NT2/D1 (cell line): ENCODE measurements at regions not wholly inside any gene's neighbourhood (a gene's known extent, or its start where the extent isn't known, plus 50 kb on each side); places are given as distances from the start of the nearest gene placed in this dataset.
A peak's percentile ranks its signal among the peaks of the same experiment; 100 is the strongest.

Experiments used
- DNase-seq: peaks from one replicate; pipeline ENCODE4 v3.0.0-alpha.2; 2011; ENCODE audit warnings: low read depth, low spot score
- H3K27me3 ChIP-seq: 2 replicates; pipeline ENCODE4 v1.6.0; 2011; ENCODE audit warnings: mild to moderate bottlenecking; ENCODE audit not compliant: insufficient read length, insufficient read depth
- H3K36me3 ChIP-seq: 2 replicates; pipeline ENCODE4 v1.6.1; 2011; ENCODE audit warnings: mild to moderate bottlenecking, low read length, mixed read lengths; ENCODE audit not compliant: insufficient read depth, insufficient read length
- H3K4me1 ChIP-seq: 2 replicates; pipeline ENCODE4 v1.5.1; 2011; ENCODE audit not compliant: insufficient read depth, insufficient read length
- H3K4me3 ChIP-seq: 2 replicates; pipeline ENCODE4 v1.5.1; 2011; ENCODE audit warnings: low read depth; ENCODE audit not compliant: insufficient read length
- H3K9ac ChIP-seq: 2 replicates; pipeline ENCODE4 v1.6.0; 2011; ENCODE audit warnings: low read depth; ENCODE audit not compliant: insufficient read length
- H3K9me3 ChIP-seq: 2 replicates; pipeline ENCODE4 v1.5.1; 2011; ENCODE audit warnings: mild to moderate bottlenecking, low read length; ENCODE audit not compliant: insufficient read depth
- SUZ12 ChIP-seq: IDR thresholded peaks from 2 replicates; pipeline ENCODE4 v1.6.1; 2011; ENCODE audit not compliant: insufficient read length, insufficient read depth; ENCODE audit errors: extremely low read depth
- YY1 ChIP-seq: IDR thresholded peaks from 2 replicates; pipeline ENCODE4 v1.6.1; 2011; ENCODE audit not compliant: insufficient read length, insufficient read depth
- ZNF274 ChIP-seq: IDR thresholded peaks from 2 replicates; pipeline ENCODE4 v1.6.1; 2011; ENCODE audit warnings: mild to moderate bottlenecking, low read depth, low read length

DNA sequence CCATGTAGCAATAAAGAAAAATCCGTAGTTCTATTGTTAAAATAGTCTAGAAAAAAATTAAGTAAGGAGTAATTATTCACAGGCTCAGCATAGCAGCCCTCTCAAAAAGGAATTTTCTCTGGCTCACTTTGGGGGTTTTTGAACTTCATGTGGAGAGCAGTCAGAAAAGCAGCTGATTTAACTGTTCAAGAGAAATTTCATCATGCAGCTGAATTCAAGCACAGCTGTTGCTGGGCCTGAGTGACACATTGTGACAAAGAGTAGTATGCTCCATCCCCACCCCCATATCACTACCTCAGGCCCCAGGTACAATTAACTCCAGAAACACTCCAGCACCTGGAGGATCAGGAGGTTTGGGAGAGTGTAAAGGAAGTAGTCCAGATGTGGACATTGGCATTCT, 272.1 kb downstream of the FAM76B start:
- no peak for TF ChIP-seq ZNF274
- Histone ChIP-seq H3K27me3 (no peaks in the 10 kb centered on the region), H3K4me1 (no peaks in the 10 kb centered on the region), H3K9ac (no peak overlapping the region), H3K4me3 (no peak overlapping the region), H3K9me3 (no peaks in the 10 kb centered on the region), H3K36me3 (no peaks in the 10 kb centered on the region)
- DNase-seq = no peak

GRCh38 chr11:95516786-95517185, 272.8 kb downstream of the FAM76B start:
- no peaks in the 10 kb centered on the region for H3K36me3 ChIP-seq
- no peak for DNase-seq
- no peaks in the 10 kb centered on the region for H3K27me3 ChIP-seq
- H3K4me3 ChIP-seq = no peak overlapping the region
- H3K9ac ChIP-seq = no peak overlapping the region
- no peaks in the 10 kb centered on the region for H3K4me1 ChIP-seq
- TF ChIP-seq SUZ12 = no peak
- TF ChIP-seq ZNF274 = no peak
- TF ChIP-seq YY1 = no peak
- H3K9me3 ChIP-seq = no peaks in the 10 kb centered on the region

- no peaks in the 10 kb centered on the region for H3K27me3 ChIP-seq
- H3K9ac ChIP-seq = no peak overlapping the region
- H3K9me3 ChIP-seq = no peaks in the 10 kb centered on the region
- H3K4me3 ChIP-seq = no peak overlapping the region
- no peak for DNase-seq
- no peak for TF ChIP-seq YY1
- no peak for TF ChIP-seq ZNF274
- no peak for TF ChIP-seq SUZ12
- H3K36me3 ChIP-seq = no peaks in the 10 kb centered on the region
- no peaks in the 10 kb centered on the region for H3K4me1 ChIP-seq
Observed at GRCh38 chr11:95516175-95516574, 273.4 kb downstream of the FAM76B start.

DNA sequence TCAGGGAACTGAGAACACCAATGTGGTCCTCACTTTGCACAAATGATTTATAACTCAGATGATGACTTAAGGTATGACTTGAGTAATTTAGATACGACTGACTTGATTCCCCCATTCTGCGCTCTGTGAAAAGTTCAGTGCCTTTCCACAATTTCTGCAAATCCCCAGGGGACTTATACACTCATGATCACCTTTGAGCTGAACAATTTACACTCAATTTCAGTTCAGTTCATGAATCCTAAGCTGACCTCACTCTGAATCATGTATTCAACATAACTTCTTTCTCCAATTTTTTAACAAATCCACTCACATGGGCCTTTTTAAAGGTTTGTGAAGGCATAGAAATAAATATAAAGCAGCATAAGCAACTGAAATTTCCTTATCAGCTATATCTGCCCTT, 274.2 kb downstream of the FAM76B start:
- Histone ChIP-seq H3K27me3 (no peaks in the 10 kb centered on the region), H3K36me3 (no peaks in the 10 kb centered on the region), H3K9ac (no peak overlapping the region), H3K4me3 (no peak overlapping the region), H3K4me1 (no peaks in the 10 kb centered on the region), H3K9me3 (no peaks in the 10 kb centered on the region)
- DNase-seq = no peak
- TF ChIP-seq YY1 (no peak), SUZ12 (no peak)

- DNase-seq = no peak
- H3K4me1 ChIP-seq = no peaks in the 10 kb centered on the region
- no peak overlapping the region for H3K4me3 ChIP-seq
- no peaks in the 10 kb centered on the region for H3K36me3 ChIP-seq
- H3K9ac ChIP-seq = no peak overlapping the region
- H3K9me3 ChIP-seq = no peaks in the 10 kb centered on the region
- H3K27me3 ChIP-seq = no peaks in the 10 kb centered on the region
- TF ChIP-seq SUZ12 (no peak), YY1 (no peak), ZNF274 (no peak)
Observed at GRCh38 chr11:95514416-95515110, 275.0 kb downstream of the FAM76B start.

GRCh38 chr11:95512682-95513081, 276.9 kb downstream of the FAM76B start:
- TF ChIP-seq YY1 (no peak), SUZ12 (no peak), ZNF274 (no peak)
- no peak overlapping the region for H3K4me3 ChIP-seq
- DNase-seq = no peak
- no peaks in the 10 kb centered on the region for H3K4me1 ChIP-seq
- H3K36me3 ChIP-seq = no peaks in the 10 kb centered on the region
- no peak overlapping the region for H3K9ac ChIP-seq
- no peaks in the 10 kb centered on the region for H3K9me3 ChIP-seq
- no peaks in the 10 kb centered on the region for H3K27me3 ChIP-seq

DNA sequence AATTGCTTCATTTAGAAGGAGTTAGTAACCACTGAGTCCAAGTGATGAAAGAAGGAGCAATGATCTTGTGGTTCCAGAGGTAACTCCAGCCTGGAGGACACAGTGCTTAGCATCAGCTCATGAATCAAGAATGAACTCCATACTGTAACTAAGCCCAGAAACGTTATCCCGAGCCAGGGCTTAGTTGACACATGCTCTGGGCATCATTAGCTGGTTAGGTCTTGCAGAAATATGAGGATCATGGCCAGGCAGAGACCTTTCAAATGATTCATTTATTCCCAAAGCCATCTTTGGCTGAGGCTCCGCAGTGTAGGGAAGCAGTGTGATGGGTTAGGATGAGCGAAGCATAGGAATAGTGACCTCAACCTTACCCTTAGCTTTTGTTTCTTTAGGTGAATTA, 277.4 kb downstream of the FAM76B start:
- Histone ChIP-seq H3K4me3 (no peak overlapping the region), H3K9ac (no peak overlapping the region), H3K9me3 (no peaks in the 10 kb centered on the region), H3K27me3 (no peaks in the 10 kb centered on the region), H3K36me3 (no peaks in the 10 kb centered on the region), H3K4me1 (no peaks in the 10 kb centered on the region)
- DNase-seq = no peak
- TF ChIP-seq ZNF274 (no peak), SUZ12 (no peak), YY1 (no peak)

- TF ChIP-seq YY1 (no peak), SUZ12 (no peak), ZNF274 (no peak)
Observed at GRCh38 chr11:95508219-95508890, 277.4 kb upstream of the SESN3 start.

More at GRCh38 chr11:95508219-95508890, 277.4 kb upstream of the SESN3 start:
- Histone ChIP-seq H3K9ac (no peak overlapping the region), H3K4me3 (no peak overlapping the region), H3K36me3 (no peaks in the 10 kb centered on the region), H3K4me1 (no peaks in the 10 kb centered on the region), H3K9me3 (no peaks in the 10 kb centered on the region), H3K27me3 (no peaks in the 10 kb centered on the region)
- DNase-seq = peak; percentile 27
